HAP-1 (cell line): ENCODE measurements at regions not wholly inside any gene's neighbourhood (a gene's known extent, or its start where the extent isn't known, plus 50 kb on each side); places are given as distances from the start of the nearest gene placed in this dataset.

Source experiments
- DNase-seq, 2 experiments: peaks; one replicate each; pipeline ENCODE4 v3.0.0-alpha.2; 2016 to 2020; ENCODE audit warnings: low spot score in 2 of 2
- H3K27me3 ChIP-seq: fragments of 250-450 bp; sonication (Bioruptor Pico); 2 replicates; pipeline ENCODE4 v1.5.1; 2020; ENCODE audit warnings: low read depth, mild to moderate bottlenecking, moderate library complexity
- H3K36me3 ChIP-seq: fragments of 250-450 bp; sonication (Bioruptor Pico); replicated peaks from 2 replicates; pipeline ENCODE4 v1.5.1; 2020; ENCODE audit warnings: mild to moderate bottlenecking
- H3K4me1 ChIP-seq: fragments of 250-450 bp; sonication (Bioruptor Pico); 2 replicates; pipeline ENCODE4 v1.5.1; 2020; ENCODE audit warnings: mild to moderate bottlenecking
- H3K4me3 ChIP-seq: fragments of 250-450 bp; sonication (Bioruptor Pico); 2 replicates; pipeline ENCODE4 v1.5.1; 2020; ENCODE audit warnings: mild to moderate bottlenecking, moderate library complexity
- H3K9me3 ChIP-seq: fragments of 250-450 bp; sonication (Bioruptor Pico); 2 replicates; pipeline ENCODE4 v1.5.1; 2020; ENCODE audit warnings: mild to moderate bottlenecking, moderate library complexity
- in situ Hi-C: fragments of 300-500 bp; cut with MboI; formaldehyde crosslinking; loops from 3 replicates; pipeline ENCODE4 v1.14.3; 2020; ENCODE audit warnings: low sequenced_read_pairs, inconsistent platforms, mixed read lengths

DNA sequence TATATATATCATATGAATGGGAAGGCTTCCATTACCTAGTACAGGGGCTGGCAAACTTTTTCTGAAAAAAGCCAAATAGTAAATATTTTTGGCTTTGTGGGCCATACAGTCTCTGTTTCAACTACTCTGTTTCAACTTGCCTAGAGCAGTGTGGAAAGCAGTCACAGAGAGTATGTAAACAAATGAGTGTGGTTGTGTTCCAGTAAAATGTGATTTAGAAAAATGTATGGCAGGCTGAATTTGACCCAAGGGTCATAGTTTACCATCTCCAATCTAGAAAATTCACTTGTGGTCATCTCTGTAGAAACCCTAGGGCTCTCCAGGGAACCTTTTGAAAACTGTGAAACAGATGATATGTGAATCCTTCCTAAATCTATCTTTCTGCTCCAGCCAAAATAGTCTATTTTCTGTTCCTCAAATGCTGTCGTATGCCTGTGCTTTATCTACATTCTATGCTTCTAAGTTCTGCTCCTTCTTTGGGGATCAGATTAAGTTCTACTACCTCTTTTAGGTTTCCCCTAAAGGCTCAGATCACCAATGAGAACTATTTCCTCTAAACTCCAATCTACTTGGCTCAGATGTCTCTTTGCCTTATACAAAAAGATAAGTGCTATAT lies 356.2 kb downstream of the METTL15 start:
- Histone ChIP-seq H3K4me3 (no peak overlapping the region), H3K9me3 (no peaks in the 10 kb centered on the region), H3K36me3 (no peaks in the 10 kb centered on the region), H3K27me3 (no peaks in the 10 kb centered on the region), H3K4me1 (no peaks in the 10 kb centered on the region)
- in situ Hi-C loops, result no loop called here
- DNase-seq, result no peak

DNA sequence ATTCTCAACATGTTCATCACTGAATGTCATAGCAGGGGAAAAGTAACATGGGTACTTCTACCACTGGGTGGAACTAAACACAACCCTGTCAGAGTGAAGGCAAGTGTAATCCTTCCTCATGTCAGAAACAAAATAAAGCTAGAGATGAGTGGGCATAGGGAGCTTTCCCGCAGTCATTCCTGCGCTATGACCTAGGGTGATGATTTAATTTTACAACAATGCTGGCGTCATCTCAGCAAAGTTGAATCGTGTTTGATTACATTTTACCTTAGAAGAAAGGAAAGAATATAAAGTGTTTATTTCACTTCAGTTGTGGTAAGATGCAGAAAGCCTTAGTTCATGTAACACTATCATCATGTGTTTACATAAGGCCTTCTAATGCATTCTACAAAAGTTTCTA lies 355.6 kb downstream of the METTL15 start:
- Histone ChIP-seq H3K4me1 (no peaks in the 10 kb centered on the region), H3K9me3 (no peaks in the 10 kb centered on the region), H3K27me3 (no peaks in the 10 kb centered on the region), H3K36me3 (no peaks in the 10 kb centered on the region), H3K4me3 (no peak overlapping the region)
- DNase-seq, result no peak
- in situ Hi-C loops, result no loop called here

DNA sequence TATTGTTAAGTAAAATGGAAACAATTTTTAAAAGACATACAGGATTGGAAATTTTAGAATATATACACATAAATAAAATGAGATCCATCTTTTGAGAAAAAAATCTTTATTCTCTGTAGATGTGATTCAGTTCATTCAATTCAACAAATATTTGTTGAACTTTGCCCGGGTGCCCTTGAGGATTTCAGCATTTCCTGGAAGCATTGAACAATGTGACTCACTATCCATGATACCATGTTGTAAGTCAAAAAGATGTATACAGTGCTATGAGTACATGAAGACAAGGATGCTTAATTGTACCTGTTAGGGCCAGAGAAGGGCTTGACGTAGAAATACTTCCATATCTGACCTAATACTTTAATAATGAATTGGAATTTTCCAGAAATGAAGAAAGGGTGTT lies 353.7 kb downstream of the METTL15 start:
- Histone ChIP-seq H3K4me1 (no peaks in the 10 kb centered on the region), H3K9me3 (no peaks in the 10 kb centered on the region; the same call in 1 of the 2 replicates), H3K4me3 (no peak overlapping the region), H3K27me3 (no peaks in the 10 kb centered on the region), H3K36me3 (no peaks in the 10 kb centered on the region)
- DNase-seq, result no peak
- in situ Hi-C loops, result no loop called here

- Histone ChIP-seq H3K36me3 (no peaks in the 10 kb centered on the region), H3K4me3 (no peak overlapping the region), H3K27me3 (no peaks in the 10 kb centered on the region), H3K9me3 (no peaks in the 10 kb centered on the region; the same call in 1 of the 2 replicates), H3K4me1 (no peaks in the 10 kb centered on the region)
- DNase-seq, result no peak
- in situ Hi-C loops, result no loop called here
These were observed 353.1 kb downstream of the METTL15 start for GRCh38 chr11:28461338-28461737.

DNA sequence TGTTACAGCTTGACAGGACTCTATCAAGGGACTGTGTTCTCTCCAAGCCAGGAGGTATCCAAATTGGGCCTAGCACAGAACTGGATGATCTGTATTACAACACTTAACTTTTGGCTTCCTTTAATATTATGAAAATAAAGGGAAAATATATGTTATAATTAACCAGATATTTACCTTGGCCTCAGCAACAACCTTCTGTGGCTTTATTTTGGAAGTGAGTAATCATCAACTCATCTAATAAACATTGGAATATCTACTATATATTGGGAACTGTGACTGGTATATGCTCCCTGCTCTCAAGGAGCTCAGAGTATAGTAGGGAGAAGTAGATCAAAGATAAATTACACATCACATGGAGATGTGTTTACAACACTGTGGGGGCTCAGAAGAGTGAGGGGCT lies 352.2 kb downstream of the METTL15 start:
- Histone ChIP-seq H3K36me3 (no peaks in the 10 kb centered on the region), H3K4me3 (no peak overlapping the region), H3K9me3 (no peaks in the 10 kb centered on the region; the same call in 1 of the 2 replicates), H3K27me3 (no peaks in the 10 kb centered on the region), H3K4me1 (no peaks in the 10 kb centered on the region)
- DNase-seq, result no peak
- in situ Hi-C loops, result no loop called here

GRCh38 chr11:28459912-28460311 lies 351.7 kb downstream of the METTL15 start:
- H3K4me1 ChIP-seq, result no peaks in the 10 kb centered on the region

GRCh38 chr11:28457481-28458065 lies 349.4 kb downstream of the METTL15 start:
- no peak for DNase-seq
- in situ Hi-C loops, result no loop called here

More at GRCh38 chr11:28459912-28460311, 351.7 kb downstream of the METTL15 start:
- Histone ChIP-seq H3K4me3 (no peak overlapping the region), H3K27me3 (no peaks in the 10 kb centered on the region), H3K36me3 (no peaks in the 10 kb centered on the region), H3K9me3 (no peaks in the 10 kb centered on the region; the same call in 1 of the 2 replicates)
- in situ Hi-C loops, result no loop called here
- DNase-seq, result no peak

DNA sequence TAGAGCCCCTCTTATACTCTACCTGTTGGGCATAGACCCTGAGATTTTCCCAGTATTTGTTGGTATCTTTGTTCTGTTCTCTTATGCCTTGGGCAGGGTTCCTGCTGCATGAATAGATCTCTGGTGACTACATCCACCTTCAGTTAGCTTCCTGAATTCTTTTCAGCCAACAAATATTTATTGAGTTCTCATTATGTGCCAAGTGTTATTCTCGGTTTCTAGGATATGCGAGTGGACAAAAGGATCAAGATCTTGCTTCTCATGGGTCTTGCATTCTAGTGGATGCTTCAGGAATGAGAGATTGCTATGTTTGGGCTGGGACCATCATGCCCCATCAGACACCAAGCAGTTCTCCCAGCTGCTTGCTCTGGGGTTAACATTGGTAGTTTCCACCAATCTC lies 340.0 kb downstream of the METTL15 start:
- Histone ChIP-seq H3K4me3 (no peak overlapping the region), H3K4me1 (no peaks in the 10 kb centered on the region), H3K9me3 (no peaks in the 10 kb centered on the region), H3K36me3 (no peaks in the 10 kb centered on the region), H3K27me3 (no peaks in the 10 kb centered on the region)
- in situ Hi-C loops, result no loop called here
- no peak for DNase-seq

More at GRCh38 chr11:28457481-28458065, 349.4 kb downstream of the METTL15 start:
- H3K36me3 ChIP-seq, result no peaks in the 10 kb centered on the region
- no peaks in the 10 kb centered on the region; the same call in 1 of the 2 replicates for H3K9me3 ChIP-seq
- no peaks in the 10 kb centered on the region for H3K4me1 ChIP-seq
- no peaks in the 10 kb centered on the region for H3K27me3 ChIP-seq
- H3K4me3 ChIP-seq, result no peak overlapping the region

DNA sequence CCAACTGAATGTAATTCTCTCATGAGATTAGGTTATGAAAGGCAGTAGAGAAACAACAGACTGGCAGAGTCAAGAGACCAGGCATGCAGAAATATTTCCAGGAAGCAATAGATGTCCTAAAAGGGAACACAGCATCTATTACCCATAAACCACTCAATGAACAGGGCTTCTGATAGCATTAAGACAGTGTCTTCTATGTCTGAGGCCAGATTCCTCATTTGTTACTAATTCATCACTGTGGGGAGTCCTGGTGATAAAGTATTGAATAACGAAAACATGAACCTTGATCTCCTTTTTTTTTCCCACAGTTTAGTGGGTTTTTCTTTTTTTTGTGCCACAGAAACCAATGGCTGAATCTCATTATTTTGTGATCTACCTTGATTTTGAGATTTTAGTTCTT lies 339.0 kb downstream of the METTL15 start:
- Histone ChIP-seq H3K4me1 (no peaks in the 10 kb centered on the region), H3K9me3 (no peaks in the 10 kb centered on the region), H3K4me3 (no peak overlapping the region), H3K36me3 (no peaks in the 10 kb centered on the region), H3K27me3 (no peaks in the 10 kb centered on the region)
- in situ Hi-C loops, result no loop called here
- no peak for DNase-seq

- no peaks in the 10 kb centered on the region for H3K4me1 ChIP-seq
- no peaks in the 10 kb centered on the region for H3K36me3 ChIP-seq
- no peaks in the 10 kb centered on the region for H3K27me3 ChIP-seq
- in situ Hi-C loops, result no loop called here
- no peaks in the 10 kb centered on the region for H3K9me3 ChIP-seq
- no peak for DNase-seq
- H3K4me3 ChIP-seq, result no peak overlapping the region
These were observed 333.9 kb downstream of the METTL15 start for GRCh38 chr11:28442131-28442530.

DNA sequence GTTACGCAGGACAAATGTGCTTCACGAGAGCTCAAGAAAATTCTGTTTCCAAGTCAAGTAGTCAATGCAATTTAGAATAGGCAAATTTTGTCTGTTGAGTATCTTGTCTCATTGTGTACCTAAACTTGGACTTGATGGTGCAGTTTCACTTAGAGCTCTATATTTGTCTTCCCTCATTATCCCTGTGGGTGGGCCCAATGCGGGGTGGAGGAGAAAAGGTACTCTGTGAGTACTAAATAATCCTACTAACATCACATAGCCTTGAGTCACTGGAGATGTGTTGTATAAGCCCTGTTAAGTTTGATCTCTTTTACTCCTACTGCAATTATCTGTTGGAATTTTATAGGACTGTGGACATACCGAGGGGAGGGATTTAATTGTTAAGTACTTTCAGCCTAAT lies 331.2 kb downstream of the METTL15 start:
- no peak overlapping the region for H3K4me3 ChIP-seq
- H3K9me3 ChIP-seq, result no peaks in the 10 kb centered on the region
- no peak for DNase-seq

GRCh38 chr11:28420099-28420498 lies 311.9 kb downstream of the METTL15 start:
- H3K9me3 ChIP-seq, result no peaks in the 10 kb centered on the region
- H3K4me1 ChIP-seq, result no peaks in the 10 kb centered on the region; the same call in 1 of the 2 replicates
- H3K27me3 ChIP-seq, result no peaks in the 10 kb centered on the region
- DNase-seq, result no peak
- in situ Hi-C loops, result no loop called here
- no peak overlapping the region for H3K4me3 ChIP-seq
- no peaks in the 10 kb centered on the region for H3K36me3 ChIP-seq

More for the DNA sequence above, 331.2 kb downstream of the METTL15 start:
- no peaks in the 10 kb centered on the region for H3K36me3 ChIP-seq
- no peaks in the 10 kb centered on the region for H3K27me3 ChIP-seq
- in situ Hi-C loops, result no loop called here
- no peaks in the 10 kb centered on the region for H3K4me1 ChIP-seq

- H3K4me1 ChIP-seq, result no peaks in the 10 kb centered on the region; the same call in 1 of the 2 replicates
- no peaks in the 10 kb centered on the region for H3K36me3 ChIP-seq
- DNase-seq, result no peak
- no peaks in the 10 kb centered on the region for H3K27me3 ChIP-seq
- H3K9me3 ChIP-seq, result no peaks in the 10 kb centered on the region
- no peak overlapping the region for H3K4me3 ChIP-seq
- in situ Hi-C loops, result no loop called here
These were observed 309.6 kb downstream of the METTL15 start for GRCh38 chr11:28417601-28418323.

DNA sequence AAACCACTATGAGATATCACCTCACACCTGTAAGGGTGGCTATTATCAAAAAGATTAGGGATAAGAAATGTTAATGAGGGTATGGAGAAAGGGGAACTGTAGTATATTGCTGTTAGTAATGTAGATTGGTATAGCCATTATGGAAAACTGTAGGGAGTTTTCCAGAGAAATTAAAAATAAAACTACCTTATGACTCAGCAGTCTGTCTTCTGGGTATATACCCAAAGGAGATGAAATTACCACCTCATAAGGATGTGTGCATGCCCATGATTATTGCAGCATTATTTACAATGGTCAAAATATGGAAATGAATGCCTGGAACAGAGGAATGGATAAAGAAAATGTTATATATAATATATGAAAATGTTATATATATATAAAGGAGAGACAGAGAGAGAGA lies 303.8 kb downstream of the METTL15 start:
- no peak overlapping the region for H3K4me3 ChIP-seq
- in situ Hi-C loops, result no loop called here

More for the DNA sequence above, 303.8 kb downstream of the METTL15 start:
- Histone ChIP-seq H3K9me3 (no peaks in the 10 kb centered on the region), H3K4me1 (no peaks in the 10 kb centered on the region; the same call in 1 of the 2 replicates), H3K36me3 (no peaks in the 10 kb centered on the region), H3K27me3 (no peaks in the 10 kb centered on the region)
- DNase-seq, result no peak
